ENCODE measurements at regions not wholly inside any gene's neighbourhood (a gene's known extent, or its start where the extent isn't known, plus 50 kb on each side); places are given as distances from the start of the nearest gene placed in this dataset.

DNA sequence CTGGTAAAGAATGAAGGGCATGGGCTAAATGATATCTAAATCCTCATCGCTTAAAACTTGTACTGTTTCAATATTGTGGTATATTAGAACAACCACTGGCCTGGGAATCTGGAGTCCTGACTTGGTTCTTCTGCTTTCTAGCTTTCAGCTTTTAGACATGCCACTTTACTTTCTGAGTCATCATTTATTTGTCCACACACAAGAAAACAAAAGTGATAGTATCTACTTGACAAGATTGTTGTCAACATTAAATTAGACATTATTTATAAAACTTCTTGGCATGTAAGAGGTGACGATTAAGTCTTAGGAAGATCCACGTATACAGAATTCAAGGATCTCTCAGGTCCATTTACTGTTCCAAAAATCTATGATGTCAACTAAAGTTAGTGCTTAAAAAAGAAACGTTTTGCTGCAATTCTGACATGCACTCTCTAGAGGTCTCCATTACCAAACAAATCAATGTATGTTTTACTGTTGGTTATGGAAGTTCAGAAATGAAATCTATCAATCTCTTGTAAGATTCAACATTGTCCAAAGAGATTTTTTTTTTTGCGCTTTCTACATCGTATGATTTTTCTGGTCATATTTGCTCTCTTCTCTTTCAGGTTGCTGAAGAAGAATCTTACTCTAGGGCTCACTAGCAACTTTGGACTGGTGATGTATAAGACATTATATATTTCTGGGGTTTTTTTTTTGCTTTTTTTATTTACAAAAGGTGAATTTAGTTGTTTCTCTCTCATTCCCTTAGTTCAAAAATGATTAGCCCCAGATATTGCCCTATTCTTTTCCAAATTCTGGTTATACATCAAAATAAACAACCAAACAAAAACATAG lies 53.6 kb upstream of the DYNC1I1 start:
- TF ChIP-seq, protein P1, sequence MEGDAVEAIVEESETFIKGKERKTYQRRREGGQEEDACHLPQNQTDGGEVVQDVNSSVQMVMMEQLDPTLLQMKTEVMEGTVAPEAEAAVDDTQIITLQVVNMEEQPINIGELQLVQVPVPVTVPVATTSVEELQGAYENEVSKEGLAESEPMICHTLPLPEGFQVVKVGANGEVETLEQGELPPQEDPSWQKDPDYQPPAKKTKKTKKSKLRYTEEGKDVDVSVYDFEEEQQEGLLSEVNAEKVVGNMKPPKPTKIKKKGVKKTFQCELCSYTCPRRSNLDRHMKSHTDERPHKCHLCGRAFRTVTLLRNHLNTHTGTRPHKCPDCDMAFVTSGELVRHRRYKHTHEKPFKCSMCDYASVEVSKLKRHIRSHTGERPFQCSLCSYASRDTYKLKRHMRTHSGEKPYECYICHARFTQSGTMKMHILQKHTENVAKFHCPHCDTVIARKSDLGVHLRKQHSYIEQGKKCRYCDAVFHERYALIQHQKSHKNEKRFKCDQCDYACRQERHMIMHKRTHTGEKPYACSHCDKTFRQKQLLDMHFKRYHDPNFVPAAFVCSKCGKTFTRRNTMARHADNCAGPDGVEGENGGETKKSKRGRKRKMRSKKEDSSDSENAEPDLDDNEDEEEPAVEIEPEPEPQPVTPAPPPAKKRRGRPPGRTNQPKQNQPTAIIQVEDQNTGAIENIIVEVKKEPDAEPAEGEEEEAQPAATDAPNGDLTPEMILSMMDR (IDR thresholded peaks at IDR 0.05), result no peak
- ATAC-seq (ENCODE audit: low FRiP score) (no peak), DNase-seq (ENCODE audit: low spot score) (no peak)

DNA sequence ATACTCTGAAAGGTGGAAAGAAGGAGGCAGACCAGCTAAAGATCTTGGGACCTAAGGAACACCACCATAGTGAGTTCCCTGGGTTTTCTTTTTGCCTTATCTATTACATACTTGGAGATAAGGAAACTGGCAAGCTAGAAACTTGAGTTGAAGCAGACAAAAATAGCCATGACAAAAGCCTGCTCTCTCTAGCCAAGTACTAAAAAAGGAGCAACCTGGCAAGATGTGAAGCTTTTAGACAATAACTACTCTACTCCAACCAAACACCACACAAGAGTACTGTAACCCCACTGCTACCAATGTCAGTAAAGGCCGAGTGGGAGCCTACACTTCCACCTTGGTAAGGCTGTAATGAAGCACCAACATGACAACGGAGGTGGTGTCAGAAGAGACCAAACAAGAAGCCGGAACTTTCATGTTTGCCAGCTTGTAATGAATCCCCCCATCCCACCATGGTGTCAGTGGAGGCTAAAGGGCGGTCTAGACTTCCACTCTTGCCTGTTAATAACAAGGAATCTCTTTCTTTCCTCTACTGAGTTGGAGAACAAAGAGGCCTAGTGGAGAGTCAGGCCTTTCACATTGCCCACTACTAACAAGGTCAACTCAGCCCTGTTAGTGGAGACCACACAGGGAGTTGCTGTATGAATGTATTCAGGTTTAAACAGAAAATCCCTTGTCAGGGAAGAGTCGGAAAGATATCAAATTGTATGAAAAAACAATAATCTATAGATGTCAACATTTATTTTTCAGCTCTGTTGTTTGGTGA lies 55.8 kb upstream of the DYNC1I1 start:
- TF ChIP-seq, protein P1 (IDR thresholded peaks at IDR 0.05), result no peak
- DNase-seq (ENCODE audit: low spot score) (no peak), ATAC-seq (ENCODE audit: low FRiP score) (no peak)

DNA sequence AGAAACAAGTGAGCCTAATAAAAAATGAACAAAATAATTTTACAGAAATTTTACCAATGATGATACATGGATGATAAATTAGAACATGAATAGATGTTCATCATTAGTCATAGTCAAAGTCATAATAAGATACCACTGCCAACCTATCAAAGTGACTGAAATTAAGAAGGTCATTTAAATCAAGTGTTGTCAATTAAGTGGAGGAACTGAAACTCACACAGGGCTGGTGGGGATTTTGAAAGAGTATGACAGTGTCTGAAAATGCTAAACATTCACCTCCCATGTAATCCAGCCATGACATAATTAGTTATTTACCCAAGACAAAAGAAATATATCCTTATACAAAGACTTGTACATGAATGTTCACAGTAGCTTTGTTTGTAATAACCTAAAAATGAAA lies 57.1 kb upstream of the DYNC1I1 start:
- DNase-seq (ENCODE audit: low spot score), result no peak
- TF ChIP-seq, protein P1 (IDR thresholded peaks at IDR 0.05), result no peak
- ATAC-seq (ENCODE audit: low FRiP score), result no peak

DNA sequence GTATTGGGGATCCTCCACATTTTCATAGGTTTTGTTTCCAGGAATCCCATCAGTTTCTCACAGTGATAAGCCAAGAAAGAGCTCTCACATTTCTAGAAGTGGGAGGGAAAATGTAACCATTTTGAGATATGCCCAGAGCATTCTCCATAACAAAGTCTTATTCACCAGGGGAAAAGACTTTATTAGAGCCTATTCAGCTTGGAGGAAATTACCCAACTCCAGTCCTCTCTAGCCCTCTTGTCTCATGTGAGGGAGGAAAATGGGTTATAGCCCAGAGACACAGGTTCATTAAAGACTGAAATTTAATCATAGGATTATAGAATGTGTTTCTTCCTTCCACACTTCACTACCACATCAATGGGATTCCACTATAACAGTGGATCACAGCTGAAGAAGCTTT lies 61.6 kb upstream of the DYNC1I1 start:
- TF ChIP-seq, protein P1 (IDR thresholded peaks at IDR 0.05), result no peak
- DNase-seq (ENCODE audit: low spot score) (no peak), ATAC-seq (ENCODE audit: low FRiP score) (no peak)

DNA sequence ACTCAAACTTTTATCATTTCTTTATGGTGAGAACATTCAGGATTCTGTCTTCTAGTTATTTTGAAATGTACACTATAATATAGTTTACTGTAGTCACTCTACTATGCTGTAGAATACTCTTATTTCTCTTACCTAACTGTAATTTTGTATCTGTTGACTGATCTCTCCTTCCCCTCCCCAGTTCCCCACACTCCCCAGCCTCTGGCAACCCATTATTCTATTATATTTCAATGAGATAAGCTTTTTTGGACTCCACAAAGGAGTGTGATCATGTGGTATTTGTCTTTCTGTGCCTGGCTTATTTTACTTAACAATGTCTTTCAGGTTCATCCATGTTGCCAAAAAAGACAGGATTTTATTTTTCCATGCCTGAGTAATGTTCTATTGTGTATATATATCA lies 71.4 kb upstream of the DYNC1I1 start:
- no peak for ATAC-seq (ENCODE audit: low FRiP score)
- no peak for DNase-seq (ENCODE audit: low spot score)
- TF ChIP-seq, protein P1 (IDR thresholded peaks at IDR 0.05), result no peak

DNA sequence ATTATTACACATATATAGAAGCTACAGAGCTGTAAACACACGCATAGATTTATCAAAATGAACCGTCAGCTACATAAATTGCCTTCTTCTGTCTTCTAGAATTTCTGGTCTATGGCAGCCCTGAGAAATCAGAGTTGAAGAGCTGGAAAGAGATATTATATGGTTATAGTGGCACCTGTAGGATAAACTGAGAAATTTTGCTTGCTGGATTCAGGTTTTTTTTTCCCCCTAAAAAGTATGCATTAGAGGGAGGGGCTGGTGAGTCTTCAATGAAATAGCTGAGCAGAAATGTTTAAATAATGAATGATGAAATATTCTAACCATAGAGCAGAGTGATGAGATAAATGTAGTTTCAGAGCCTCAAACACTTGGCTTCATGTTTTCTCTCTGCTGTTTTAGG lies 78.0 kb upstream of the DYNC1I1 start:
- TF ChIP-seq, protein P1 (IDR thresholded peaks at IDR 0.05), result no peak
- ATAC-seq (ENCODE audit: low FRiP score) (no peak), DNase-seq (ENCODE audit: low spot score) (no peak)

Data from omental fat pad (tissue), 3 donors.